Activated CD8-positive, alpha-beta memory T cell treated with anti-CD3 and anti-CD28 coated beads, Interleukin-2, amount 50 U/mL, for 48 hours (primary cell): ENCODE measurements at regions not wholly inside any gene's neighbourhood (a gene's known extent, or its start where the extent isn't known, plus 50 kb on each side); places are given as distances from the start of the nearest gene placed in this dataset.

Experiments
- DNase-seq: peaks from one replicate; pipeline ENCODE4 v3.0.0-alpha.2; 2020

DNA sequence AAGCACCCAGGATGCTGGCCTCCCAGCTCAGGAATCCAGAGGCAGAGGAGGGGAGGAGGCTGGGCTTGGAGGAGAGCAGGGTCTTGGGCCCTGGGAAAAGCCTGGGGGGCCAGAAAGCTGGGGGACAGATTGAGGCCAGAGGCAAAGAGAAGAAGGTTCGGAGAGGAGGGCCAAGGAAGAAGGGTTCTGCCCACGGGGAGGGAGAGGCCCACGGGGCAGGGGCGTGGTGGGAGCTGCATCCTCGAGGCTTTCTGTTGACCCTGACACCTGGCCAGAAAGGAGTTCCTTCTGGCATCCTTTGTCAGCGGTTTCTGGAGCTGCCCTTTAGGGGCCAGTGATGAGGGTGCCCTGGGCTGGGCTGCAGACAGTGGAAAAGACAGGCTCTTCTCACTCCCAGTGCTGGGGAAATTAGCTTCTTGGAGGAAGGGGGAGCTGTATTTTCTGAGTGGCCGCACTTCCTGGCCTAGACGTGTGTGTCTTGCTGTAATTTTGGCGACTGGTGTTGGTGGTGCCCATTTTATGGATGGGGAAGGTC, 308.7 kb downstream of the SEC14L1 start:
- no peak for DNase-seq

DNA sequence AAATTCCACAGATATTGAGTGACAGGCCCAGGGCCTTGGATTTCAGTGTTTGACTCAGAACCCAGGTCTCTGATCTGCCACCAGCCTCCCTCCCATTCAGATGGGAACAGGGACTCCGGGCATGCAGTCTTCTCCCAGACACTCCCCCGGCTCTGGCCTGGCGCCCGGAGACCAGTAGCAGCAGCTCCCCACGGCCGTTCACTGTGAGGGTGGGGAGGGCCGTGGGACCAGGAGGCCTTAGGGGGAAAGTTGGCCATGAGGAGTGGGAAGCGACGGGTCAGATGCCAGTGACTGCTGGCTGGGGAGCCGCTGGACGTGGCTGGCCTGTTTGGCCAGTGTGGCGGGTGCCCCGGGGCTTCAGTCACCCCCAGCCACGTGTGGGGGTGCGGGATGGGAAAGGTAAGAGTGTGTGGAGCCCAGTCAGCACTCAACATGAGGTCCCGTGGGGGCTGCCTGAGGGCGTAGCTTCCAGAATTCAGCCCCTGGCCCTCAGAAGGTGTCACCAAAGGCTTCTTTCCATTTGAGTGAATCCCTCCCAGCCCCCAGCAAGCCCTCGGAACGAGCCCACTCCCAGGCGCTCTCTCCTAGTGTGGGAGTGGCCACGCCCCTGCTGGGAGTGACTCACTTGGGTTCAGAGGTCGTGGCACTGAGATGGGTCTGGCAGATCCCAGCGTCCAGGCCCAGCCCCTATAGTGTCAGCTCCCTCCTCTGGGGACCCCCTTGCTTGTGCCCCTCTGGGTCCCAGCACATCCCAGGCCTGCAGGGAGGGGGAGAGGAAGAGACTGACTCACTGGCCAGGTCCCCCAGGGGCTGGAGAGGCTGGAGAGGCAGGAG, 309.4 kb downstream of the SEC14L1 start:
- peak; percentile 86 for DNase-seq

DNA sequence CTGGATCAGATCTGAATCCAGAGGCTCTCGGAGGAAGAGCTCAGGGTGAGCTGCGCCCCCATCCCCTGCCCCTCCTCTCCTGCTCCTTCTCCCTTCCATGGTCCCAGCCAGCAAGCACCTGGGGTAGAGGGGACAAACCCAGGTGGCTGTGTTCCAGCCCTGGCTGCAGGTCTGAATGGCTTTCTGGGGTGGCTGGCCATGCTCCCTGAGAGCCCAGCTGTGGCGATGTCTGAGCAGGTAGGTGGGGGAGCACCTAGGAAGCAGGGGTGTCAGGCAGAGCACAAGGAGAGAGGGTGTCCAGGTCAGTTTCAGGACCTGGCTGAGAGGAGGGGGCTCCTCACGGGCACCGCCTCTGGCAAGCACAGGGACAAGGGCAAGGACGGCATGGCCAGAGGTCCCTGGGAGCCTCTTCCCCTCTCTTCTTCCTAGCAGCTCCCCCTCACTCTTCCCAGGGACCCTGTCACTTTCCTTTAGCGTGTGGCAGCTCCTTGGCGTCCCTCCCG, 310.0 kb downstream of the SEC14L1 start:
- no peak for DNase-seq

DNA sequence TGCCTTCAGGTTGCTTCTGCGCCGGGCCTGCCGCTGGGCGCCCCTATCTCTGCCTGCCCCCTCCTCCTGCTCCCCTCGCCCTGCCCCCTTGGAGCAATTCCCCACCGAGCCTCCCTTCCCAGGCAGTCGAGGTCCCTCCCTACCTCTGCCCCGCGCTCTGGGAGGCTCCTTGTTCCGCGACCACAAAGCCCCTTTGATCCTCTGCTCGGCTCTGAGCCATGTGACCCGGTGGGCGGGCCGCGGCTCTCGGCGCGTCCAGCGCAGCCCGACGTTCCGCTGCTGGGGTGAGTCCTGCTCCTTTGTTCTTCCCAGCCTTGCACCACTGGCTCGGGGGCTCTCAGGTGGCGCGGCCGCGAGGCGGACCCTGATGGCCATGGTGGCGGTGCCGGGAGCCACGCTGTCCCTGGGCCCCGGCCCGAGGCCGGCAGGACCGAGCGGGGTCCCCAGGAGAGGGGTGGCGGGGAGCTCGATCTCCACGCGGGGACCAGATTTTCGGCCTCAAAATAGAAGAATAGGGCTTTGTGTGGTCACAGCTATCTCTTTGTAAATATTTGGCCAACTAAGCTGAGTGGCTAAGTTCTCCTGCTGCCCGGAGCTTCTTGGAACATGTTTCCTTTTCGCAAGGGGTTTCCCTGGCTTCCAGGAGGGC, 310.6 kb downstream of the SEC14L1 start:
- peak; percentile 87 for DNase-seq

DNA sequence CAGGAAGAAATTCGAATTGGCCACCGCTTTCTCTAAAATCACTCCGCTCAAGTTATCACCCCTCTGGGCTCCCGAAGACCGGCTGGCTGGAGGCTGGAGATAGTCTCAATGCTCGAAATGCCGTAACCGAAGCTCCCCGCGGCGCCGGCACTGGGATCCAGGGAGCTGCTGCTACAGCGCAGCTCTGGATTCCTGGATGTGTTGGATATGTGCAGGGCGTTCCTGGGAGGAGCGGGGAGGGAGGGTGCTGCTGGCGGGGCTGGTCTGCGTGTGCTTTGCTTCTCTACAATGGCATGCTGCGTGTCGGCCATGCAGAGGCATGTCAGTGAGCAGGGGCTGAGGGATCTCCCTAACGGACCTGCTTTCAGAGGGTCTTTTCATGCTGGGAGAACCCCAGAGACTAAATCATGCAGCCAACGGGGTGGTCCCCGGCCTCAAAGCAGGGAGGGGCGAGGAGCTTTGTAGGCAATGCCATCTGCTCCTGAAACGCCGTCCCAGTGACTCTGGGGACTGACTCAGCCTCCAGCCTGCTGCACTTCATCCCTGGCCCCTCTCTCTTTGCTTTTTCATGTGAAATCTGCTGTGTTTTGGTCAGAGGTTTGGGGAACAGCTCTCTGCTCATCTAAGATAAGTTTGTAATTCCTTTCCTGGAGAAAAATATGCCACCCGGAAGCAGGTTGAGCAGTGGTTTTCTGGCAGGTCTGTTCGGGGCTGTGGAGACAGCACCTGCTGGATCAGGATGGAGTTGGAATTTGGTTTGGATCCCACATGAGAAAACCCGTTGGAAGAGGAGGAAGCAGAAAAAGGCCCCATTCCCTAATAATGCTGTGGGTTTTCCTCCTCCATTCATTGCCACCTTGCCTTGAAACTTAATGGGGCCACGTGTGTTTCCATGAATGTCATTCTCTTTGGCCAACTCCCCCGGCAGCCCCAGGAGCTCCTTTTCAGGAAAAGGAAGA, 311.4 kb downstream of the SEC14L1 start:
- peak; percentile 77 for DNase-seq

DNA sequence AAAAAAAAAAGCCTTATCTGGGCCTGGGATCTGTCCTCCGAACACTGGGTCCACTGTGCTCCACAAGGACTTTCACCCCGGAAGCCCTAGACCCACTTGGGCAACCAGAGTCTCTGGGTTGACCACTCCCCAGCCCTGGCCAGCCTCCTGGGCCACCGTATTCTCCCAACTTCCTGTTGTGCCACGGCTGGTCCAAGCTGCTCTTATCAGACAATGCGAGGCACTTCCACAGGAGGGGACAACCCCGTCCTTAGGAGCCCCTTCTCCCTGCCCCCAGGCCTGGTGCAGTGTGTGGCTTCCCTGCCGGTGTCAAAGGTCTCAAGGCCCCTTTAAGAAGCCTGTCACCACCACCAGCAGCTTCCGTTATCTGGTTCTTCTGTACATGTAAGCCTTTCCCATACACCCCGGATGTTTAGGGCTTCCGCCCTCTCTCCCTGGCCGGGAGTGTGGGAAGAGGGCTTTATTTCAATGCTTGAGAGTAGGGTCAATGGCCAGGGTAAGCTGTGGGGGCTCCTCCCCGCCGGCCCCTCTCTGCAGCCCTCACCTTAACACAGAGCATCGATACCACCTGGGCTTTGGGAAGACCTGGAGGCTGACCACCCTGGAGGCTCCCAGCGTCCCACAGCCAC, 313.0 kb downstream of the SEC14L1 start:
- DNase-seq = peak; percentile 78

DNA sequence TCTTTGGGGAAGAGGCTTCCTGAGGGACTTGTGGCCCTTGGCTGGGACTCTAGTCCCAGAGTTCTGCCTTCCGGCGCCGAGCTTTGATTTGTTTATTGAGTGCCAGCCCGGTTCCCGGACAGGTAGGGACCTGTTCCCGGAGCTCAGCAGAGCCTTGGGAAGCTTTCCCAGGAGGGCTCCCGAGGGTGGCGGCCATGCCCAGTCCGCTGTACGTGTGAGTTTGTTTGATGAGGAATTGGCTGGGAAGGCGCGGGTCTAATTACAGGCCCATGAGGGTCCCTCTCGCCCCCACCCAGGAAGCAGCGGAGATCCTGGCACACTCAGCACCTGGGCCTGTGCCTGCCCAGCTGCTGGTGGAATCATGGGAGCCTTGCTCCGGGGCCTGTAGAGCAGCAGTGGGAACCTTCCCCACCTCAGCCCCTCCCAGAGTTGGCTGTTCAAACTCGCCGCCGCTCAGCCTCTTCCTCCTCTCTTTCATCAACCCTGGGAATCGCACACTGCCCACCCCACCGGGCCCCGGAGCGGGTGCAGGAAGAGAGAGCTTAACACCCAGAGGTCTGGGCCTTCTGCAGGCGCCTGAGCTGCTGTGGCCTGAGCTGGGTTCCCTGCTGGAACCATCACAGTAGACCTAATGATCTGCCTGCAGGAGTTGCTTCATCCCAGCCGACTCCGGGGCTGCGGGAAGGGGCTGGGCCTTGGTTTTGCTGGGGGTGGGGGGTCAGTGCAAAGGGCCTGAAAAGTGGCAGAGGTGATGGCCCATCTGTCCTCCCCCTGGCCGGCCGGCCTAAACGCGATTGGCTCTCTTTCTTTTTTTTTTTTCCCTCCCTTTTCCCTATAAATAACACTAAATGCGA, 313.7 kb downstream of the SEC14L1 start:
- DNase-seq = peak; percentile 68

DNA sequence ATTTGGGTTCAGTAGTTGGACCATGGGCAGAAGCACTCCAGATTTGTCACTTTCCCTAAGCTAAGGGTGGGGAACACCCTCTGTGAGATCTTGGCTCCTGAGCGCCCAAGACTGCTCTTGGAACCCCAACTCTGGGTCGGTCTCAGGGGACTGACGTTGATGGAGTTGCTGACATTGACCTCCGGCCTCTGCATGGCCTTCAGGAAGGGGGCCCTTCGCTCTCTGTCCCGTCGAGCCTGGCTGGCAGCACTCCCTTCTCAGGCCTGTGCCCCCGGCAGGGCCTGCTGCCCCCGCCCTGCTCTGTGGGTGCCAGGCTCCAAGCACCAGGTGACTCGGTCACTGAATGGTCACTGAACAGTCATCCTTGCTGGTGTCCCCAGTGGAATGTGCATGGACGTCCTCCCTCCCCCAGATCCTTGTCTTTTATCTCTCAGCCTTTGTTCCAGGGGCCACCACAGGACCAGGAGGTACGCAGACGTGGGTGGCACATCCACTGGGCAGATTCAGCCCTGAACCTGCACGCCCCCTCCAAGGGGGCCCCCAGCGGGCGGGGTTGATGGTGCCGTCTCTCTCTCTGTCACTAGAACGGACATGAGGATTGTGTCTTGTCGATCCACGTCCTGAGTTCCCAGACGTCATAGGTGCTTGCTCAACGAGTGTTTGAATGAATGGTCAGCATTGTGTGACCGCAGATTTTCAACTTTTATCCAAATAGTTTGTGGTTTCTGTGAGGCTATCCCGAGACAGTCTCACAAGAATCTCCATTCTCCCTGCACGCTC, 314.5 kb downstream of the SEC14L1 start:
- DNase-seq = peak; percentile 74

DNA sequence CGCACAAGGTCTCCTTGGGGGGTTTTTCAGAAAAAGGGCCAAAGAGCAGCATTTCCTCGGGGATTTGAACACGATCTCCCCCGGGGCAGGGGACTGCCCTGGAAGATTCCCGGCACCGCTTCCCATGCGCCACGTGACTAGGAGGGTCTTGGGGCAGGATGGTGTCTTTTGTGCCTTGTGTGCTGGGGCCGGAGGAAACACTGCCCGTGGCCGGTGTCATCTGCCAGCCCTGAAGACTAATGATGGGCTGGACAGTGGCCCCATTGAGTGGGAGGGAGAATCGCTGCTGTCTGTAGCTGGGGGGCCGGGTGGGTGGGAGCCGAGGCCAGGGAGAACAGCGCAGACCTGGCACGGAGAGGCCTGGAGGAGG, 315.1 kb downstream of the SEC14L1 start:
- no peak for DNase-seq

DNA sequence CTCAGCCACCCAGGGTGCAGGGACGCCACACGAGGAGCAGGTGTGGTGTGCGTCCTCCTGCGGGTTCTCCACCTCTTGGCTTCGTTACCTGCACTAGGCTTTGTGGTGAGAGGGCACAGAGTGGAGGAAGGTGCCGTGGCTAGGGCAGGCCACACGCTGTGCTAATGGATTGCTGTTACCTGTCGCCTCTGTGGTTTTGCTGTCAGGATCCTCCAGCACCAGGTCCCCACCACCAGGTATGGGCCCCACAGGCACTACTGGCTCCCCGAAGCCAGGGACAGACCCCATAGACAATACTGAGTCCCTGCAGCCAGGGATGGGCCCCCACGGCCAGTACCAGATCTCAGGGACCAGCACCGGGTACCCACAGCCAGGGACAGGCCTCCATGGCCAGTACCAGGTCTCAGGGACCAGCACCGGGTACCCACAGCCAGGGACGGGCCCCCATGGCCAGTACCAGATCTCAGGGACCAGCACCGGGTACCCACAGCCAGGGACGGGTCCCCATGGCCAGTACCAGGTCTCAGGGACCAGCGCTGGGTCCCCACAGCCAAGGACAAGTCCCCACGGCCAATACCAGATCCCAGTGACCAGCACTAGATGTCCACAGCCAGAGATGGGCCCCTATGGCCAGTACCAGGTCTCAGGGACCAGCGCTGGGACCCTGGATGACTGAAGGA, 315.6 kb downstream of the SEC14L1 start:
- no peak for DNase-seq

DNA sequence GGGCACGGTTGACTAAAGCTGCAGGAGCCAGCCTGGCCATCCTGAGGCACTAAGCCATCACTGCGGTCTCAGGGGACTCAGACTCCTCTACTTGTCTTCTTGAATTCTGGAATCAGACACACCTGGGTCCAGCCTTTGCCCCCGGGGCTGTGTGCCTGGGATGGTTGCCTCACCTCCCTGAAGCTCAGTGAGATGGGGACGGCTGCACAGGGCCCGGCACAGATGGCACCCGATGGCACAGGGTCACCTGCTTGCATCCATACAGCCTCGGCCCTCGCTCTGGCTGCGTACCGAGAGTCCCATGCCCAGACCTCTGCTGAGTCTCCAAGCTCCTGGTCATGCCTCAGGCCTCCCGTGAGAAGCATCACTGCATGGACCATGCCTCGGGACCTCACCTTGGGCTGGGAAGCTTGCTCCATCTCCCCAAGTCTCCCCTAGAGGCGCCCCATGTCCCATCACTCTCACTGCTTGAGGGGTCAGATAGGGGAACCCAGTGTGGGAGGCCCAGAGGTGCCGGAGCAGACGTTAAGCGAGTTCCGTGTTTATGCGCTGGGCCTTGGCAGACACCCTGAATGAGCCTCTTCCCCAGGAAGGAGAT, 316.3 kb downstream of the SEC14L1 start:
- DNase-seq = peak; percentile 77

DNA sequence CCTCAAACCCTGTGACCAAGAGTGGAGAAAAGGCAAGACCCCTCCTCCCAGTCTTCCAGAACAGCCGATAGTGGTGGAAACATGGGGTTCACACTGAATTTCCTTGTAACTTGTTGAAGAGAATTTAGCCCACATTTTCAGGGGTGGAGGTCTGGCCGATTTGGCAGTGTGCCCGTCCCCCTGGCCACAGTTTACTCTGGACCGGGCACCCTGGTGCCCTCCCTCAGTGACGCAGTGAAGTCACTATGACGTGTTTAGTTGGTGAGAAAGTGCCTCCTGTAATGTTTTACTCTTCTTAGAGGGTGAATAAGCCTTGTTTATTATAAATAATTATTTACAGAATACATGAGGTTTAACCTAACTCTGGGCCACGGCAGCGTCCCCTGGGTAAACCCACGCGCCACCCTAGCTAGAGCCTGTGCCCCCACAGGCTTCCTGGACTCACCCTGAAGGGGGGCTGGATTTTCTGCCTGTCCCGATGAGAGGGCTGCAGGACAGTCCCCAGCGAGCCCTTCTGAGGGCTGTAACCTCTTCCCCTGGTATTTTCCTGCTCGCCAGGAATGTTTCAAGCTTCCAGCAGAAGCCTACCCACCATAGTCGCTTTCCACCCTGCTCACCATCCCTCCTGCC, 316.9 kb downstream of the SEC14L1 start:
- DNase-seq = no peak

DNA sequence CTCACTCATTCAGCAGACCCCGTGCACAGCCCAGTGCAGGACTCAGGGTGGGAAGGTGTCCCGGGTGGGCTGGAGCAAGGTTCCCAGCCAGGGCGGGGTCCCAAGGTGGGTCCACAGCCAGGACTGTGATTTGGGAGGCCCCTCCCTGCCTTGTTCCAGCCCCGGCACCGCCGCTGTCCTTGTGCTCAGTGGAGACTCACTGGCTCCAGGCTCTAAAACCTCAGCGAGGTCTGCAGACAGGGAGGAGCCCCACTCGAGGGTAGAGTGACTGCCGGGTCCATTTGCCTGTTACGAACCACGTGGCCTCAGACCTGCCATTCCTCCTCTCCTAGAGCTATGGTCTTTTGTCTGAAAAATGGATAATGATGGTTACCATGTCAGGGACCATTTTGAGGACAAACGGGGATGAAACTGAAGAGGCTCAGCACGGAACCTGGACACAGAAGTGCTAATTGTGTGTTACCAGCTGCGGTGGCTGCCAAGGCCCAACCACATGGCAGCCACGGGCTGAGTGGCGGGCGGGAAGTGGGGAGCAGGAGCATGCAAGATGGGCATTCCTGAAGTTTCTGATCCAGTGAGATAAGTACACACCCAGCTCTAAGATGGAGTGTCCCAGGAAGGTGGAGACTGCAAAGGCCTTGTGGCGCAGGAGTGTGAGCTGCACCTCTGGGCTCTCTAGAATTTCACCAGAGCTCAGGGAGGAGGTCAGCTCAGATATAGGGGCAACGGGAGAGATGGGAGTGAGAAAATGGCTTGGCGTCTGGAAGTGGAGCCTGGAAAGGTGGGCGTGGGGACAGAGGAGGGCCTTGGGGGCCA, 317.6 kb downstream of the SEC14L1 start:
- peak; percentile 75 for DNase-seq

DNA sequence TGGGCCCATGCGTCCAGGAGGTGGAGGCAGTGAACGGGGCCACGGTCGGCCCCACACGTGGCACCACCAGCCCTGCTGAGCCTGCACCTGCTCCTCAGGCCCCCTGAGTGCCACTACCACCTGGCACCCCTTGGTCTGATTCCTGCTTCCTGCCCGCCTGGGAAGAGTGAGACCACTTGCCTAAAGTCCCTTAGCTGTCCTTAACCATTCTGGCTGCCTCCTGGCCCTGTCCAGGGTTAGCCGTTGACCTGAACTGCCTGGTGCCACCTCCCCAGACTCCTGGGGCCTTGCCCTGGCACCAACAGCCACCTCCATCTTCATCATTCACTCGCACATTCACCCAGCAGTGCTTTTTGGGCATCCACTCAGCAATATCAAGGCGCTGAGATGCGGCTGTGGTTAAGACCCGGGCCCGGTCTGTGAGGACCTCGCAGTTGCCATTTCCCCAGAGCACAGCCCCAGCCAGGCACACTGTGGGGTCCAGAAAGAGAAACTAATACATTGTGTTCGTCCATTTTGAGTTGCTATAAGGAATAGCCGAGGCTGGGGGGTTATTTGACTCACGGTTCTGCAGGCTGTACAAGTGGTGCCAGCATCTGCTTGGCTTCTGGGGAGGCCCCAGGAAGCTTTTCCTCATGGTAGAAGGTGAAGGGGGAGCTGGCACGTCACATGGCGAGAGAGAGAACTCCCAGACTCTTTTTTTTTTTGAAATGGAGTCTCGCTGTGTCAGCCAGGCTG, 318.4 kb downstream of the SEC14L1 start:
- DNase-seq = peak; percentile 74

DNA sequence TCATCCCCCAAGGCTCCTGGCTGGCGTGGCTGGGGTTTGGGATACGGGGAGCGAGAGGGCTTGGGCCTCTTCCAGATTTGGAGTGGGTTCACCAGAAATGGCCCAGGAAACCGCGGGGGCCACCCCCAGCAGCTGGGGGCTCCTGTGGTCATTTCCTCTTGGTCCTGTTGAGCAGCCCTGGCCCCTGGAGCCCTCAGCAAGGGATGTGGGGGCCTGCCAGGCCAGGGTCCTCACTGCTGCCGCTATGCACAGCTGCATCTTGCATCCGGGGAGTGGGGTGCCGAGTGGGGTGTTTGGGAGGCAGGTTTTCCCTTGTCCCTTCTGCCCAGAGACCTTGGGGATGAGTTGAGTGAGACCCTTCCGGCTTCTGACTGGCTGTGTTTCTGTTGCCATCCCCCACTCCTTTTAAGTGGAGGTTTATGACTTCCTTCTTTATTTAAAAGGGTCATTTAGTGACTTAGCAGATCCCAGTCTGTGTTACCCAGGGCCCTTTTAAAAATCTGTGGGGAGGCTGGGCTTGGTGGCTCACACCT, 319.8 kb downstream of the SEC14L1 start:
- peak; percentile 69 for DNase-seq

DNA sequence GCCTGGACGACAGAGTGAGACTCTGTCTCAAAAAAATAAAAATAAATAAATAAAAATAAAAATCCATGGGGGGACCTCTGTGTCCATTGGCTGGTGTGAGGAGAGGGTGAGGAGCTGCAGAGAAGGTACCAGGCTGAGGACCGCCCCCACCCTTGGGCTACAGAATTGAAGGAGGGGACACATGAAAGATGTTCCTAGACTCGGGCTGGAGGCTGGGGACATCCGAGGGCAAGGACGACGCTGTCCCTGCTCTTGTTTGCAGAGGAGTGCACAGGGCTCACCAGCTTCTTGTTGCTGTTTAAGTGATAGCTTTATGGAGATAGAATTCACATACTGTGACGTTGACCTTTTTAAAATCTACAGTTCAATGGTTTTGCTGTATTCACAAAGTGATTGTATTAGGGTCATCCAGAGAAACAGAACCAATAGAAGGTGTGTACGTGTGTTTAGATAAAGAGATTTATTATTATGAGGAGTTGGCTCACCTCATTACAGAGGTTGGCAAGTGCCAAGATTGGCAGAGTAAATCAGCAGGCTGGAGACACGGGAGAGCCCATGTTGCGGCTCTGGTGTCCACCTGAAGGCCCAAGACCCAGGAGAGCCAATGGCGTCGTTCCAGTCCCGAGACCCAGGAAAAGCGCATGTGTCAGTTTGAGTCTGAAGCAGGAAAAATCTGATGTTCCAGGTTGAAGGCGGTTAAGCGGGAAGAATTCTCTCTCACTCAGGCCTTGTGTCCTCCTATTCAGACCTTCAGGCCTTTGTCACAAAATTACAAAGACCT, 320.7 kb downstream of the SEC14L1 start:
- DNase-seq = no peak
